ENCODE measurements at regions not wholly inside any gene's neighbourhood (a gene's known extent, or its start where the extent isn't known, plus 50 kb on each side); places are given as distances from the start of the nearest gene placed in this dataset.

DNA sequence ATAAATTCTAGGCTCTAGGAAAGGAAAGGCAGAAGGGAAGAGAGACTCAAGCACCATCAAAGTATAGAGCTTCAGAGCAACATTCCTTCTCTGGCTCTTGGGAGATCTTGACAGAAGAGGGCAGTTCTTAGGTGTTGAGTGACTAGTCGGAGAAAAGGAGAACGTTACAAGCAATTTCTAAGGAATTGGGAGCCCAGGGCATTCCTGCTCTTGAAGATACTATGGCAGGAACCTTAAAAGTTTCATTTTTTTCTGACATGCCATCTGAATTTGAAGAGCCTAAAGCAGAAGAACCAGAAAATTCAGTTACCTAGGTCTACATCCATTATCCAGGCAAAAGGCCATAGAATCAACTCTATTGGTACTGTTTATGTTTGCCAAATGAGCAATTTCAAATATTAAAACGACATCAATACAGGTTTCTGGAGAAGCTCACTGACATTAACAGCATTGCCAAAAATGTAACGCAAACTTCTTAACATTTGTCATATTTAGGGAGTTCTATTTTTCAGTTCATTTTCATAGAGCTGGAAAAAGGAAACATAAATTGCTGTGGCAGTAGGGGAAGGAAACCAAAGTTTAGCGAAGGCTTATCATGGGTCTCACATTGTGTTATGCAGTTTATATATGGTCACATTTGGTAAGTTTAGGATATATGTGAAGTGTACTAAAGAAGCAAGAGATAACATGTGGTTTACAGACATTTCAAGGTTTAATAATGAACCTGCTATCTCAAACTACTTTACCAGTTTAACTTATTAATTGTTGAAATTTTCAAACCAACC lies 210.1 kb upstream of the NRIP1 start:
- TF ChIP-seq, protein P1, sequence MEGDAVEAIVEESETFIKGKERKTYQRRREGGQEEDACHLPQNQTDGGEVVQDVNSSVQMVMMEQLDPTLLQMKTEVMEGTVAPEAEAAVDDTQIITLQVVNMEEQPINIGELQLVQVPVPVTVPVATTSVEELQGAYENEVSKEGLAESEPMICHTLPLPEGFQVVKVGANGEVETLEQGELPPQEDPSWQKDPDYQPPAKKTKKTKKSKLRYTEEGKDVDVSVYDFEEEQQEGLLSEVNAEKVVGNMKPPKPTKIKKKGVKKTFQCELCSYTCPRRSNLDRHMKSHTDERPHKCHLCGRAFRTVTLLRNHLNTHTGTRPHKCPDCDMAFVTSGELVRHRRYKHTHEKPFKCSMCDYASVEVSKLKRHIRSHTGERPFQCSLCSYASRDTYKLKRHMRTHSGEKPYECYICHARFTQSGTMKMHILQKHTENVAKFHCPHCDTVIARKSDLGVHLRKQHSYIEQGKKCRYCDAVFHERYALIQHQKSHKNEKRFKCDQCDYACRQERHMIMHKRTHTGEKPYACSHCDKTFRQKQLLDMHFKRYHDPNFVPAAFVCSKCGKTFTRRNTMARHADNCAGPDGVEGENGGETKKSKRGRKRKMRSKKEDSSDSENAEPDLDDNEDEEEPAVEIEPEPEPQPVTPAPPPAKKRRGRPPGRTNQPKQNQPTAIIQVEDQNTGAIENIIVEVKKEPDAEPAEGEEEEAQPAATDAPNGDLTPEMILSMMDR (IDR thresholded peaks at IDR 0.05; ENCODE audit: borderline replicate concordance, extremely low read depth, low read length, poor library complexity, severe bottlenecking), result no peak
- TF ChIP-seq EZH2 (IDR thresholded peaks at IDR 0.05; ENCODE audit: borderline replicate concordance, low read depth, low read length, severe bottlenecking), result no peak

Measured in DND-41 (cell line).